LNCAP (cell line): ENCODE measurements at regions not wholly inside any gene's neighbourhood (a gene's known extent, or its start where the extent isn't known, plus 50 kb on each side); places are given as distances from the start of the nearest gene placed in this dataset.

Experiments used
- CTCF ChIP-seq: fragments of 450-650 bp; IDR thresholded peaks from 2 replicates; pipeline ENCODE4 v1.5.1; 2017; ENCODE audit warnings: mild to moderate bottlenecking

- TF ChIP-seq CTCF = no peak
Measured at GRCh38 chr9:17846948-17847655, 268.2 kb downstream of the SH3GL2 start.

GRCh38 chr9:17847908-17848307, 269.0 kb downstream of the SH3GL2 start:
- no peak for TF ChIP-seq CTCF

- TF ChIP-seq CTCF = no peak
Measured at GRCh38 chr9:17852108-17852507, 273.2 kb downstream of the SH3GL2 start.

- TF ChIP-seq CTCF = no peak
Measured at GRCh38 chr9:17854487-17854886, 275.6 kb downstream of the SH3GL2 start.

GRCh38 chr9:17856995-17857394, 278.1 kb downstream of the SH3GL2 start:
- TF ChIP-seq CTCF = no peak

- TF ChIP-seq CTCF = no peak
Measured at GRCh38 chr9:17859228-17859627, 280.4 kb downstream of the SH3GL2 start.

GRCh38 chr9:17859987-17860386, 281.1 kb downstream of the SH3GL2 start:
- TF ChIP-seq CTCF = no peak

GRCh38 chr9:17862101-17862500, 283.2 kb downstream of the SH3GL2 start:
- TF ChIP-seq CTCF = no peak
